ENCODE measurements at regions not wholly inside any gene's neighbourhood (a gene's known extent, or its start where the extent isn't known, plus 50 kb on each side); places are given as distances from the start of the nearest gene placed in this dataset.

- Histone ChIP-seq H4K20me1 (ENCODE audit: insufficient read depth, low read length) (no peaks in the 10 kb centered on the region), H3K4me1 (ENCODE audit: insufficient read depth, low read length) (no peaks in the 10 kb centered on the region), H3K4me3 (ENCODE audit: insufficient read depth, low read depth, low read length) (no peak overlapping the region), H3K9ac (ENCODE audit: low read length) (no peak overlapping the region), H3K27me3 (ENCODE audit: insufficient read depth, low read length) (no peaks in the 10 kb centered on the region), H3K36me3 (ENCODE audit: insufficient read depth, low read length) (no peaks in the 10 kb centered on the region), H3K9me3 (ENCODE audit: insufficient read depth, low read depth, low read length) (no peaks in the 10 kb centered on the region), H2AFZ (ENCODE audit: low read depth, low read length) (no peak overlapping the region), H3K4me2 (ENCODE audit: low read length) (no peak overlapping the region), H3K27ac (ENCODE audit: low read depth, low read length) (no peak overlapping the region), H3K79me2 (ENCODE audit: insufficient read depth, low read length) (no peaks in the 10 kb centered on the region)
- H3K4me3 Mint-ChIP-seq (ENCODE audit: unreplicated experiment): no peak overlapping the region
- DNase-seq (ENCODE audit: low read depth) (no peak), FAIRE-seq (no peak)
- no peaks in the 10 kb centered on the region for H3K9me3 Mint-ChIP-seq (ENCODE audit: unreplicated experiment)
- H3K27ac Mint-ChIP-seq (ENCODE audit: unreplicated experiment): no peak overlapping the region
- no peaks in the 10 kb centered on the region for H3K27me3 Mint-ChIP-seq (ENCODE audit: low read depth, unreplicated experiment)
- no peak for TF ChIP-seq CTCF (IDR thresholded peaks at IDR 0.05; ENCODE audit: insufficient read depth, low read depth, low read length)
- no peak for TF ChIP-seq EZH2 (IDR thresholded peaks at IDR 0.05; ENCODE audit: insufficient read depth, low read length)
- H3K36me3 Mint-ChIP-seq (ENCODE audit: low read depth, unreplicated experiment): no peaks in the 10 kb centered on the region
- no peaks in the 10 kb centered on the region for H3K4me1 Mint-ChIP-seq (ENCODE audit: low read depth, unreplicated experiment)
Observed at GRCh38 chr2:180360283-180360618, 353.2 kb upstream of the CWC22 start.

GRCh38 chr2:180359522-180360282 is 352.6 kb upstream of the CWC22 start:
- Mint-ChIP-seq H3K9me3 (ENCODE audit: unreplicated experiment) (no peaks in the 10 kb centered on the region), H3K27me3 (ENCODE audit: low read depth, unreplicated experiment) (no peaks in the 10 kb centered on the region), H3K27ac (ENCODE audit: unreplicated experiment) (no peak overlapping the region), H3K4me1 (ENCODE audit: low read depth, unreplicated experiment) (no peaks in the 10 kb centered on the region), H3K4me3 (ENCODE audit: unreplicated experiment) (no peak overlapping the region), H3K36me3 (ENCODE audit: low read depth, unreplicated experiment) (no peaks in the 10 kb centered on the region)
- Histone ChIP-seq H3K4me1 (ENCODE audit: insufficient read depth, low read length) (no peaks in the 10 kb centered on the region), H3K27me3 (ENCODE audit: insufficient read depth, low read length) (no peaks in the 10 kb centered on the region), H3K4me2 (ENCODE audit: low read length) (no peak overlapping the region), H3K4me3 (ENCODE audit: insufficient read depth, low read depth, low read length) (no peak overlapping the region), H2AFZ (ENCODE audit: low read depth, low read length) (no peak overlapping the region), H4K20me1 (ENCODE audit: insufficient read depth, low read length) (no peaks in the 10 kb centered on the region), H3K27ac (ENCODE audit: low read depth, low read length) (no peak overlapping the region), H3K36me3 (ENCODE audit: insufficient read depth, low read length) (no peaks in the 10 kb centered on the region), H3K9me3 (ENCODE audit: insufficient read depth, low read depth, low read length) (no peaks in the 10 kb centered on the region), H3K79me2 (ENCODE audit: insufficient read depth, low read length) (no peaks in the 10 kb centered on the region), H3K9ac (ENCODE audit: low read length) (no peak overlapping the region)
- FAIRE-seq (no peak), DNase-seq (ENCODE audit: low read depth) (no peak)
- no peak for TF ChIP-seq CTCF (IDR thresholded peaks at IDR 0.05; ENCODE audit: insufficient read depth, low read depth, low read length)
- no peak for TF ChIP-seq EZH2 (IDR thresholded peaks at IDR 0.05; ENCODE audit: insufficient read depth, low read length)

GRCh38 chr2:180358458-180358857 is 351.4 kb upstream of the CWC22 start:
- Mint-ChIP-seq H3K4me1 (ENCODE audit: low read depth, unreplicated experiment) (no peaks in the 10 kb centered on the region), H3K9me3 (ENCODE audit: unreplicated experiment) (no peaks in the 10 kb centered on the region), H3K36me3 (ENCODE audit: low read depth, unreplicated experiment) (no peaks in the 10 kb centered on the region), H3K4me3 (ENCODE audit: unreplicated experiment) (no peak overlapping the region), H3K27me3 (ENCODE audit: low read depth, unreplicated experiment) (no peaks in the 10 kb centered on the region), H3K27ac (ENCODE audit: unreplicated experiment) (no peak overlapping the region)
- Histone ChIP-seq H3K4me2 (ENCODE audit: low read length) (no peak overlapping the region), H3K4me1 (ENCODE audit: insufficient read depth, low read length) (no peaks in the 10 kb centered on the region), H3K27ac (ENCODE audit: low read depth, low read length) (no peak overlapping the region), H3K9me3 (ENCODE audit: insufficient read depth, low read depth, low read length) (no peaks in the 10 kb centered on the region), H3K79me2 (ENCODE audit: insufficient read depth, low read length) (no peaks in the 10 kb centered on the region), H3K27me3 (ENCODE audit: insufficient read depth, low read length) (no peaks in the 10 kb centered on the region), H3K4me3 (ENCODE audit: insufficient read depth, low read depth, low read length) (no peak overlapping the region), H4K20me1 (ENCODE audit: insufficient read depth, low read length) (no peaks in the 10 kb centered on the region), H3K9ac (ENCODE audit: low read length) (no peak overlapping the region), H2AFZ (ENCODE audit: low read depth, low read length) (no peak overlapping the region), H3K36me3 (ENCODE audit: insufficient read depth, low read length) (no peaks in the 10 kb centered on the region)
- FAIRE-seq (no peak), DNase-seq (ENCODE audit: low read depth) (no peak)
- no peak for TF ChIP-seq EZH2 (IDR thresholded peaks at IDR 0.05; ENCODE audit: insufficient read depth, low read length)

Data from astrocyte (in vitro differentiated cells and primary cell).